ENCODE measurements at regions not wholly inside any gene's neighbourhood (a gene's known extent, or its start where the extent isn't known, plus 50 kb on each side); places are given as distances from the start of the nearest gene placed in this dataset.
"Not testable (repeated sequence)": the region's sequence is repeated elsewhere in the genome, so short reads cannot be mapped to it uniquely, and the experiment has no call there.

GRCh38 chr13:49859560-49859959, 67.1 kb upstream of the KPNA3 start:
- peak; percentile 87 for DNase-seq (ENCODE audit: low read depth)
- no peak overlapping the region for H3K4me3 ChIP-seq (ENCODE audit: low read depth, low read length)

GRCh38 chr13:49858178-49858856, 65.8 kb upstream of the KPNA3 start:
- peak; percentile 98 for DNase-seq (ENCODE audit: low read depth)
- no peak overlapping the region for H3K4me3 ChIP-seq (ENCODE audit: low read depth, low read length)

GRCh38 chr13:49855930-49856329, 63.4 kb upstream of the KPNA3 start:
- no peak overlapping the region for H3K4me3 ChIP-seq (ENCODE audit: low read depth, low read length)

GRCh38 chr13:49853535-49853934, 61.1 kb upstream of the KPNA3 start:
- no peak overlapping the region for H3K4me3 ChIP-seq (ENCODE audit: low read depth, low read length)
- no peak for DNase-seq (ENCODE audit: low read depth)

More at GRCh38 chr13:49855930-49856329, 63.4 kb upstream of the KPNA3 start:
- no peak for DNase-seq (ENCODE audit: low read depth)

GRCh38 chr13:49852460-49852859, 60.0 kb upstream of the KPNA3 start:
- not testable (repeated sequence) for DNase-seq (ENCODE audit: low read depth)

GRCh38 chr13:49844181-49844580, 51.7 kb upstream of the KPNA3 start:
- DNase-seq (ENCODE audit: low read depth) = no peak

More at GRCh38 chr13:49852460-49852859, 60.0 kb upstream of the KPNA3 start:
- H3K4me3 ChIP-seq (ENCODE audit: low read depth, low read length) = not testable (repeated sequence)

More at GRCh38 chr13:49844181-49844580, 51.7 kb upstream of the KPNA3 start:
- H3K4me3 ChIP-seq (ENCODE audit: low read depth, low read length) = no peak overlapping the region
